ENCODE measurements at regions not wholly inside any gene's neighbourhood (a gene's known extent, or its start where the extent isn't known, plus 50 kb on each side); places are given as distances from the start of the nearest gene placed in this dataset.

DNA sequence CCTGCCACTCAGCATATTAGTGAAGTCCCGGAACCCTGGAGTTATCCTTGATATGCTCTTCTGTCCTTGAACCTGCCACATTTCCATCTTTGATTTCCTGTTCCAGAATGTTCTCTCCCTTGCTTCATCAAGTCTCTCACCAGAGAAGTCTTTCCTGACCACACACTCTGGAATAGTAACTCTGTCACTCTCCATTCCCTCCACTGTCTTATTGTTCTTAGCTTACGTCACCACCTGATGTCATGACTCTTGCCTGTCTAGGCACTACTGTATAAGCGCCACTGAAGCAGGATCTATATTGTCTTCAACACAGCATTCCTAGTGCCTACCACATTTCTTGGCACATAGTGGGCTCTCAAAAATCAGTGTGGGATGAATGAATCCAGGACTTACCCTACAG, 65.4 kb upstream of the SMYD2 start:
- Histone ChIP-seq H3K27ac (no peak overlapping the region), H3K4me1 (no peaks in the 10 kb centered on the region), H3K36me3 (no peaks in the 10 kb centered on the region), H3K27me3 (peaks cover 0 to 14% of the 10 kb centered on the region in 2 donors), H3K9me3 (no peaks in the 10 kb centered on the region), H3K4me3 (no peak overlapping the region)
- TF ChIP-seq, protein P1, sequence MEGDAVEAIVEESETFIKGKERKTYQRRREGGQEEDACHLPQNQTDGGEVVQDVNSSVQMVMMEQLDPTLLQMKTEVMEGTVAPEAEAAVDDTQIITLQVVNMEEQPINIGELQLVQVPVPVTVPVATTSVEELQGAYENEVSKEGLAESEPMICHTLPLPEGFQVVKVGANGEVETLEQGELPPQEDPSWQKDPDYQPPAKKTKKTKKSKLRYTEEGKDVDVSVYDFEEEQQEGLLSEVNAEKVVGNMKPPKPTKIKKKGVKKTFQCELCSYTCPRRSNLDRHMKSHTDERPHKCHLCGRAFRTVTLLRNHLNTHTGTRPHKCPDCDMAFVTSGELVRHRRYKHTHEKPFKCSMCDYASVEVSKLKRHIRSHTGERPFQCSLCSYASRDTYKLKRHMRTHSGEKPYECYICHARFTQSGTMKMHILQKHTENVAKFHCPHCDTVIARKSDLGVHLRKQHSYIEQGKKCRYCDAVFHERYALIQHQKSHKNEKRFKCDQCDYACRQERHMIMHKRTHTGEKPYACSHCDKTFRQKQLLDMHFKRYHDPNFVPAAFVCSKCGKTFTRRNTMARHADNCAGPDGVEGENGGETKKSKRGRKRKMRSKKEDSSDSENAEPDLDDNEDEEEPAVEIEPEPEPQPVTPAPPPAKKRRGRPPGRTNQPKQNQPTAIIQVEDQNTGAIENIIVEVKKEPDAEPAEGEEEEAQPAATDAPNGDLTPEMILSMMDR (IDR thresholded peaks at IDR 0.05) = no peak
- no peak for DNase-seq
- intact Hi-C loops (cut with DNase I; ENCODE audit: low total_unique reads) = loop anchor here (5.0 kb wide), 1 partner anchor 112 kb away; no protein-coding TSS in a partner anchor

DNA sequence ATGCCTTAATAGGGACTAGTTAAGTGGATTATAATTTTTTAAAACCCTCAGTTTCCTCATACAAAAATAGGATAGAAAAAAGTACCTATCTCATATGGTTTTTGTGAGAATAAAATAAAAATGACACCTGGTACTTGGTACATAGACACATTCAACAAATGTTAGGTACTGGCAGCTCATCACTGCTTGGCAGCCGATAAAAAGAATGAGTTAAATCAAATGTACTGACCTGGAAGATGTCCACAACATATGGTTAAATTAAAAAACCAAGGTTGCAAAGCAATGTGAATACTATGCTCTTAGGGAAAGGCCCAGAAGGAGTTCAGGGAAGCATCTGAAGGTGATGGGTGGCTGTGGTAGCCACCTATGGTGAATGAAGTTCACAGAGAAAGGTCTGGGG, 64.9 kb upstream of the SMYD2 start:
- Histone ChIP-seq H3K4me1 (no peaks in the 10 kb centered on the region), H3K36me3 (no peaks in the 10 kb centered on the region), H3K27me3 (peaks cover 0 to 17% of the 10 kb centered on the region in 2 donors), H3K4me3 (no peak overlapping the region), H3K9me3 (no peaks in the 10 kb centered on the region), H3K27ac (no peak overlapping the region)
- intact Hi-C loops (cut with DNase I; ENCODE audit: low total_unique reads) = loop anchor here (5.0 kb wide), 1 partner anchor 111 kb away; no protein-coding TSS in a partner anchor
- no peak for DNase-seq
- TF ChIP-seq, protein P1 (IDR thresholded peaks at IDR 0.05) = no peak

DNA sequence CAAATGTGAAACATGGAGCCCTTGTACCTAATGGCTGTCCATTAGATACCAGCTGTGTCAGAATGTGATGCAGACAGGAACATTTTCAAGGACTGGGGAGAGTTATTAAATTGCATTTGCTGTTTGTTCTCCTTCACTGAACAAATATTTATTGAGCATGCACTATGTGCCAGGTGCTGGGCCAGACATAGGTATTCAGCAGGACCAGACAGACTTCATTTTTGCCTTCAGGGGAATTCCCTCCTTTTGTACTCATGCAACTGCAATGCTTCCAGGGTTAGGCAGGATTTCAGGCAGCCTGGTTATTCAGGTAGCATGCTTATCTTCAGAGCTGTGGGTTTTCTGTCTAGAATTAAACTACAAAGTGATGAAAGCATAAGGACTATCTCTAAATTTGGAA, 64.2 kb upstream of the SMYD2 start:
- Histone ChIP-seq H3K9me3 (no peaks in the 10 kb centered on the region), H3K4me1 (no peaks in the 10 kb centered on the region), H3K4me3 (no peak overlapping the region), H3K36me3 (no peaks in the 10 kb centered on the region), H3K27me3 (peaks cover 0 to 24% of the 10 kb centered on the region in 2 donors), H3K27ac (no peak overlapping the region)
- intact Hi-C loops (cut with DNase I; ENCODE audit: low total_unique reads) = loop anchor here (5.0 kb wide), 1 partner anchor 111 kb away; no protein-coding TSS in a partner anchor
- no peak for DNase-seq
- TF ChIP-seq, protein P1 (IDR thresholded peaks at IDR 0.05) = no peak

DNA sequence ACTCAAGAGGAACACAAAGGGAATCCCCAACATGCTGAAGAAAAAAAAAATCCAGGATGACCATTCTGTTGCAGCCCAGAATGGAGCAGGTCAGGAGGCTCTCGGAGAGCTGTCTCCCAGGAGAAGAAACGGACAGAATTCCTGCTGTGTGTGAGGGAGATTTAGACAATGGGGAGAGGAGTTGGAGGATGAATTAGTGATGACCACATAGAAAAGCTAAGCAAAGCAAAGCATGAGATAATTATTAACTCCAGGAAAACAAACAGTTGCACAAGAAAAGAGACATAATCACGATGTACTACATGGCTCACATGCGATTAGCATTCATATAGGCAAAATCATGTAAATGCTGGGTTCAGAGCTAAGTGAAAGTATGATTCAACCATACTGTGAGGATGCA, 61.1 kb upstream of the SMYD2 start:
- no peak overlapping the region for H3K4me3 ChIP-seq
- intact Hi-C loops (cut with DNase I; ENCODE audit: low total_unique reads) = loop anchor here (5.0 kb wide), 1 partner anchor 107 kb away; no protein-coding TSS in a partner anchor

DNA sequence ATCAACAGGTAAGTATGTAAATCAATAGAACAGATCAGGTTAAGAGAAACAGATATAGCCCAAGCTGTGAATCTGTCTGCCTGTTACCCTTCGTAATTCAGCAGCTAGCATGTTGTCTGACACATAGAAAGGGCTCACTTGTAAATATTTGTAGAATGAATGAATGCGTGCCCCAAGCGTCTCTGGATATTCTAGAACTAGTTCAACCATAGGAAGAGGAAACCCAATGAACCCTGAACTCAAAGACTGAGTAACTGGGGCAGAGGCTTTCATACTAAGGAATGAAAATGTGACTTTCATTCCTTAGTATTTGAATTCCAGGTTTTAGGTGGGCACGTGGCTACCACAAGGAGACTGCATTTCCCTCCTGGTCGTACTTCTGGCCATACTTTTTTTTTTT, 60.1 kb upstream of the SMYD2 start:
- Histone ChIP-seq H3K4me1 (peaks cover 0 to 11% (median 4%) of the 10 kb centered on the region in 4 donors), H3K27me3 (peaks cover 0 to 19% of the 10 kb centered on the region in 2 donors), H3K27ac (no peak overlapping the region), H3K4me3 (no peak overlapping the region), H3K9me3 (no peaks in the 10 kb centered on the region), H3K36me3 (no peaks in the 10 kb centered on the region)
- TF ChIP-seq, protein P1 (IDR thresholded peaks at IDR 0.05) = no peak
- DNase-seq = no peak
- intact Hi-C loops (cut with DNase I; ENCODE audit: low total_unique reads) = no loop called here

More for the DNA sequence above, 61.1 kb upstream of the SMYD2 start:
- TF ChIP-seq, protein P1 (IDR thresholded peaks at IDR 0.05) = no peak
- Histone ChIP-seq H3K4me1 (peaks cover 0 to 8% (median 3%) of the 10 kb centered on the region in 4 donors), H3K36me3 (no peaks in the 10 kb centered on the region), H3K9me3 (no peaks in the 10 kb centered on the region), H3K27me3 (peaks cover 0 to 19% of the 10 kb centered on the region in 2 donors), H3K27ac (no peak overlapping the region)
- DNase-seq = no peak
